ENCODE measurements at regions not wholly inside any gene's neighbourhood (a gene's known extent, or its start where the extent isn't known, plus 50 kb on each side); places are given as distances from the start of the nearest gene placed in this dataset.

- no peak overlapping the region for H3K4me3 Mint-ChIP-seq (ENCODE audit: unreplicated experiment)
- no peak for TF ChIP-seq CTCF (IDR thresholded peaks at IDR 0.05)
These were observed 276.0 kb upstream of the DMRT1 start for GRCh38 chr9:565528-565927.

GRCh38 chr9:567128-567746, 274.3 kb upstream of the DMRT1 start:
- Mint-ChIP-seq H3K4me1 (ENCODE audit: low read depth) (no peaks in the 10 kb centered on the region), H3K36me3 (ENCODE audit: low read depth) (no peaks in the 10 kb centered on the region), H3K9me3 (ENCODE audit: low read depth) (peaks cover 20% of the 10 kb centered on the region), H3K27me3 (ENCODE audit: low read depth) (peaks cover 4% of the 10 kb centered on the region), H3K27ac (ENCODE audit: unreplicated experiment) (no peak overlapping the region), H3K4me3 (ENCODE audit: unreplicated experiment) (no peak overlapping the region)
- TF ChIP-seq CTCF (IDR thresholded peaks at IDR 0.05): no peak
- DNase-seq (ENCODE audit: low spot score): no peak

More at GRCh38 chr9:565528-565927, 276.0 kb upstream of the DMRT1 start:
- no peaks in the 10 kb centered on the region for H3K4me1 Mint-ChIP-seq (ENCODE audit: low read depth)
- no peak for DNase-seq (ENCODE audit: low spot score)
- H3K27me3 Mint-ChIP-seq (ENCODE audit: low read depth): peaks cover 5% of the 10 kb centered on the region
- no peak overlapping the region for H3K27ac Mint-ChIP-seq (ENCODE audit: unreplicated experiment)
- H3K9me3 Mint-ChIP-seq (ENCODE audit: low read depth): peaks cover 20% of the 10 kb centered on the region
- no peaks in the 10 kb centered on the region for H3K36me3 Mint-ChIP-seq (ENCODE audit: low read depth)

GRCh38 chr9:567747-568305, 273.7 kb upstream of the DMRT1 start:
- no peak overlapping the region for H3K27ac Mint-ChIP-seq (ENCODE audit: unreplicated experiment)
- H3K9me3 Mint-ChIP-seq (ENCODE audit: low read depth): peaks cover 20% of the 10 kb centered on the region

GRCh38 chr9:569296-569695, 272.2 kb upstream of the DMRT1 start:
- Mint-ChIP-seq H3K27ac (ENCODE audit: unreplicated experiment) (no peak overlapping the region), H3K9me3 (ENCODE audit: low read depth) (peaks cover 20% of the 10 kb centered on the region), H3K4me1 (ENCODE audit: low read depth) (no peaks in the 10 kb centered on the region), H3K27me3 (ENCODE audit: low read depth) (peaks cover 11% of the 10 kb centered on the region), H3K36me3 (ENCODE audit: low read depth) (no peaks in the 10 kb centered on the region), H3K4me3 (ENCODE audit: unreplicated experiment) (no peak overlapping the region)
- DNase-seq (ENCODE audit: low spot score): no peak
- TF ChIP-seq CTCF (IDR thresholded peaks at IDR 0.05): no peak

More at GRCh38 chr9:567747-568305, 273.7 kb upstream of the DMRT1 start:
- no peaks in the 10 kb centered on the region for H3K4me1 Mint-ChIP-seq (ENCODE audit: low read depth)
- H3K4me3 Mint-ChIP-seq (ENCODE audit: unreplicated experiment): no peak overlapping the region
- no peaks in the 10 kb centered on the region for H3K36me3 Mint-ChIP-seq (ENCODE audit: low read depth)
- TF ChIP-seq CTCF (IDR thresholded peaks at IDR 0.05): no peak
- no peak for DNase-seq (ENCODE audit: low spot score)
- H3K27me3 Mint-ChIP-seq (ENCODE audit: low read depth): peaks cover 5% of the 10 kb centered on the region

GRCh38 chr9:570187-570586, 271.3 kb upstream of the DMRT1 start:
- peaks cover 19% of the 10 kb centered on the region for H3K9me3 Mint-ChIP-seq (ENCODE audit: low read depth)
- no peak for TF ChIP-seq CTCF (IDR thresholded peaks at IDR 0.05)
- H3K4me3 Mint-ChIP-seq (ENCODE audit: unreplicated experiment): no peak overlapping the region
- no peak for DNase-seq (ENCODE audit: low spot score)
- H3K4me1 Mint-ChIP-seq (ENCODE audit: low read depth): no peaks in the 10 kb centered on the region
- H3K27me3 Mint-ChIP-seq (ENCODE audit: low read depth): peaks cover 11% of the 10 kb centered on the region
- H3K27ac Mint-ChIP-seq (ENCODE audit: unreplicated experiment): no peak overlapping the region
- H3K36me3 Mint-ChIP-seq (ENCODE audit: low read depth): no peaks in the 10 kb centered on the region
